ENCODE measurements at regions not wholly inside any gene's neighbourhood (a gene's known extent, or its start where the extent isn't known, plus 50 kb on each side); places are given as distances from the start of the nearest gene placed in this dataset.

- no peak for TF ChIP-seq ZBTB11 (CRISPR knock-in tag; IDR thresholded peaks at IDR 0.05)
Observed at GRCh38 chrX:122703762-122704161, 480.3 kb upstream of the GRIA3 start (continued).

- FAIRE-seq = no peak
- no peak overlapping the region for H3K4me3 ChIP-seq
- POLR2A ChIA-PET = no interaction called here
- no peak overlapping the region for H3K27ac ChIP-seq (ENCODE audit: control insufficient read depth, insufficient read depth)
- no peaks in the 10 kb centered on the region for H4K20me1 ChIP-seq (ENCODE audit: control insufficient read depth, insufficient read depth)
- DNase-seq (ENCODE audit: low read depth, low spot score) = no peak
- H3K4me1 ChIP-seq (ENCODE audit: control insufficient read depth, insufficient read depth, low read length) = no peaks in the 10 kb centered on the region
- RAD21 ChIA-PET (ENCODE audit: unreplicated experiment) = no interaction called here
- H3K79me2 ChIP-seq (ENCODE audit: control insufficient read depth, insufficient read depth, low read length) = no peaks in the 10 kb centered on the region
- no peak overlapping the region for H3K9ac ChIP-seq (ENCODE audit: control insufficient read depth, insufficient read depth, low read length)
- intact Hi-C loops (cut with micrococcal nuclease; ENCODE audit: unreplicated experiment) = no loop called here
- CTCF ChIA-PET = no interaction called here
- no peaks in the 10 kb centered on the region for H3K27me3 ChIP-seq (replicated peaks in 1 of 2; ENCODE audit: control insufficient read depth in 2 of 2, insufficient read depth in 2 of 2, low read length in 1 of 2)
- no peaks in the 10 kb centered on the region for H3K36me3 ChIP-seq (ENCODE audit: control insufficient read depth in 2 of 2, insufficient read depth in 2 of 2, low read length in 1 of 2)
- H3K9me3 ChIP-seq (replicated peaks; ENCODE audit: control insufficient read depth, insufficient read depth, low read length) = no peaks in the 10 kb centered on the region
- no peak for ATAC-seq
- SMC1A ChIA-PET (ENCODE audit: uncharacterized antibody, unreplicated experiment) = no interaction called here
- BruUV-seq (replicated peaks) = no TSS peak
- H3K4me2 ChIP-seq (ENCODE audit: control insufficient read depth, insufficient read depth) = no peak overlapping the region
- 0% methylated on average over 1 of the region's 1 CpG for WGBS (ENCODE audit: insufficient coverage, insufficient replicate concordance, low lambda C conversion rate, missing lambda C conversion rate)
- in situ Hi-C loops (cut with MboI) = no loop called here
- H2AFZ ChIP-seq (ENCODE audit: control insufficient read depth, low read depth, low read length) = no peak overlapping the region
- TF ChIP-seq RCOR1 (conservative IDR thresholded peaks at IDR 0.05; ENCODE audit: low read depth, low read length) = no peak
- no peak for TF ChIP-seq MYC (IDR thresholded peaks at IDR 0.05; ENCODE audit: insufficient read depth, insufficient read length, insufficient replicate concordance, low read length, severe bottlenecking)
- no peak for TF ChIP-seq USF2 (IDR thresholded peaks at IDR 0.05; ENCODE audit: borderline replicate concordance, low read depth, low read length)
- TF ChIP-seq ATF2 (IDR thresholded peaks at IDR 0.05; ENCODE audit: low read length) = no peak
- TF ChIP-seq KAT2A (conservative IDR thresholded peaks at IDR 0.05; ENCODE audit: control insufficient read depth, low read depth, low read length) = no peak
- TF ChIP-seq PRDM15 (CRISPR knock-in tag; IDR thresholded peaks at IDR 0.05) = no peak
- TF ChIP-seq RAD51 (IDR thresholded peaks at IDR 0.05) = no peak
- no peak for TF ChIP-seq ASH2L (IDR thresholded peaks at IDR 0.05; ENCODE audit: borderline replicate concordance, low read depth)
- no peak for TF ChIP-seq SREBF1 (IDR thresholded peaks at IDR 0.05; ENCODE audit: low read length)
- no peak for TF ChIP-seq RELB (IDR thresholded peaks at IDR 0.05; ENCODE audit: low read depth)
Observed at GRCh38 chrX:122739770-122740169, 444.3 kb upstream of the GRIA3 start.

Measured in GM12878 (cell line).